H1 (cell line): ENCODE measurements at regions not wholly inside any gene's neighbourhood (a gene's known extent, or its start where the extent isn't known, plus 50 kb on each side); places are given as distances from the start of the nearest gene placed in this dataset.

Source experiments
- CTCF ChIA-PET: fragments of 300-600 bp; sonication (Branson Sonifier 250); formaldehyde crosslinking; loops from one replicate; lab custom pipeline; 2021; ENCODE audit not compliant: partially characterized antibody; lab: Charles Lee
- POLR2A ChIA-PET: fragments of 300-600 bp; sonication (Branson Sonifier 250); formaldehyde crosslinking; loops from one replicate; lab custom pipeline; 2021; ENCODE audit warnings: inconsistent platforms; ENCODE audit not compliant: partially characterized antibody; lab: Charles Lee
- DNase-seq, 2 experiments: peaks; one replicate each; pipeline versions ENCODE4 v3.0.0 to v3.0.0-alpha.2; 2010 to 2022; ENCODE audit warnings: low spot score in 2 of 2, low read depth in 1 of 2, mixed read lengths in 1 of 2
- FAIRE-seq: peaks from 2 replicates; lab custom pipeline; 2011; peaks lifted over from hg19 to GRCh38; lab: Jason Lieb, UNC
- H2AFZ ChIP-seq: 2 replicates; pipeline ENCODE4 v1.8.1; 2012; ENCODE audit warnings: low read length, inconsistent platforms
- H2AK5ac ChIP-seq: 2 replicates; pipeline ENCODE4 v1.6.1; 2013; ENCODE audit warnings: low read depth, low read length
- H2BK120ac ChIP-seq: replicated peaks from 2 replicates; pipeline ENCODE3; 2013; ENCODE audit warnings: low read depth, low read length, inconsistent platforms
- H2BK12ac ChIP-seq: 2 replicates; pipeline ENCODE4 v1.6.1; 2013; ENCODE audit warnings: low read depth, low read length
- H2BK15ac ChIP-seq: 2 replicates; pipeline ENCODE4 v1.6.1; 2013; ENCODE audit warnings: low read length
- H2BK20ac ChIP-seq: 2 replicates; pipeline ENCODE4 v1.6.1; 2013; ENCODE audit warnings: low read length
- H2BK5ac ChIP-seq: 2 replicates; pipeline ENCODE4 v1.6.1; 2013; ENCODE audit warnings: low read depth, low read length
- H3K14ac ChIP-seq: 2 replicates; pipeline ENCODE4 v1.6.1; 2013; ENCODE audit warnings: inconsistent platforms; ENCODE audit not compliant: insufficient read length
- H3K18ac ChIP-seq: 2 replicates; pipeline ENCODE4 v1.6.1; 2013; ENCODE audit warnings: low read length; ENCODE audit errors: extremely low read depth
- H3K23ac ChIP-seq: 2 replicates; pipeline ENCODE4 v1.6.1; 2013; ENCODE audit warnings: inconsistent platforms; ENCODE audit not compliant: insufficient read length
- H3K23me2 ChIP-seq: 2 replicates; pipeline ENCODE4 v1.6.1; 2013; ENCODE audit warnings: low read depth, low read length
- H3K27ac ChIP-seq: 2 replicates; pipeline ENCODE4 v1.6.1; 2011; ENCODE audit warnings: low read depth, low read length, inconsistent platforms
- H3K27me3 ChIP-seq, 4 experiments: replicated peaks in 1 of 4; 1 replicate in 1 of 4; 2 replicates in 3 of 4; pipeline versions ENCODE4 v1.6.1 to v1.8.1; 2011 to 2013; ENCODE audit warnings: low read length in 3 of 4, mild to moderate bottlenecking in 3 of 4, inconsistent platforms in 2 of 4, mixed read lengths in 2 of 4, moderate library complexity in 1 of 4; ENCODE audit not compliant: control insufficient read depth in 3 of 4, insufficient read depth in 3 of 4; ENCODE audit errors: extremely low read depth in 1 of 4
- H3K36me3 ChIP-seq, 4 experiments: 2 replicates each; pipeline versions ENCODE4 v1.6.1 to v1.8.1; 2011 to 2013; ENCODE audit warnings: mild to moderate bottlenecking in 4 of 4, low read length in 3 of 4, moderate library complexity in 2 of 4, control low read depth in 1 of 4, inconsistent platforms in 1 of 4; ENCODE audit not compliant: insufficient read depth in 4 of 4, control insufficient read depth in 2 of 4
- H3K4ac ChIP-seq: replicated peaks from 2 replicates; pipeline ENCODE3; 2013; ENCODE audit warnings: low read length, low read depth, mixed read lengths, inconsistent platforms; ENCODE audit not compliant: insufficient read length
- H3K4me1 ChIP-seq, 4 experiments: replicated peaks in 1 of 4; 1 replicate in 1 of 4; 2 replicates in 3 of 4; pipeline versions ENCODE4 v1.6.1 to v1.8.1; 2011 to 2013; ENCODE audit warnings: low read length in 3 of 4, inconsistent platforms in 2 of 4, mixed read lengths in 1 of 4; ENCODE audit not compliant: insufficient read depth in 4 of 4, control insufficient read depth in 3 of 4
- H3K4me2 ChIP-seq, 2 experiments: 2 replicates each; pipeline versions ENCODE4 v1.6.1 to v1.8.1; 2011 to 2013; ENCODE audit warnings: low read depth in 2 of 2, low read length in 2 of 2, control low read depth in 1 of 2, inconsistent platforms in 1 of 2, mild to moderate bottlenecking in 1 of 2; ENCODE audit not compliant: insufficient read depth in 1 of 2
- H3K4me3 ChIP-seq, 4 experiments: fragments of 200-600, 300-600 bp in 1 of 4; sonication (generic), shearing (Covaris generic), sonication (Bioruptor Twin) in 1 of 4; 2 replicates each; pipeline versions ENCODE4 v1.5.1 to v1.8.1; 2011 to 2016; ENCODE audit warnings: low read length in 4 of 4, low read depth in 3 of 4, control low read depth in 2 of 4, inconsistent platforms in 2 of 4, mild to moderate bottlenecking in 2 of 4, mixed read lengths in 1 of 4, moderate library complexity in 1 of 4; ENCODE audit not compliant: insufficient read depth in 2 of 4; ENCODE audit errors: extremely low read depth in 1 of 4
- H3K56ac ChIP-seq: replicated peaks from 2 replicates; pipeline ENCODE3; 2013; ENCODE audit warnings: low read depth, mild to moderate bottlenecking, mixed read lengths, low read length, inconsistent platforms; ENCODE audit not compliant: insufficient read length
- H3K79me1 ChIP-seq: 2 replicates; pipeline ENCODE4 v1.6.1; 2013; ENCODE audit warnings: low read depth, low read length, control low read depth
- H3K79me2 ChIP-seq, 2 experiments: 2 replicates each; pipeline versions ENCODE4 v1.6.1 to v1.8.1; 2012 to 2013; ENCODE audit warnings: low read length in 2 of 2, mild to moderate bottlenecking in 2 of 2, inconsistent platforms in 1 of 2; ENCODE audit not compliant: insufficient read depth in 2 of 2, control insufficient read depth in 1 of 2
- H3K9ac ChIP-seq, 4 experiments: replicated peaks in 1 of 4; 1 replicate in 1 of 4; 2 replicates in 3 of 4; pipeline versions ENCODE4 v1.6.1 to v1.8.1; 2011 to 2013; ENCODE audit warnings: low read depth in 3 of 4, low read length in 3 of 4, control low read depth in 2 of 4, mild to moderate bottlenecking in 2 of 4, moderate library complexity in 2 of 4, inconsistent platforms in 1 of 4; ENCODE audit errors: extremely low read depth in 1 of 4
- H3K9me3 ChIP-seq, 2 experiments: 2 replicates each; pipeline versions ENCODE4 v1.6.1 to v1.8.1; 2012 to 2013; ENCODE audit warnings: mild to moderate bottlenecking in 2 of 2, moderate library complexity in 2 of 2, control low read depth in 1 of 2, inconsistent platforms in 1 of 2, low read depth in 1 of 2, low read length in 1 of 2, mixed read lengths in 1 of 2; ENCODE audit not compliant: insufficient read depth in 2 of 2
- H4K20me1 ChIP-seq, 2 experiments: replicated peaks in 1 of 2; 2 replicates each; pipeline versions ENCODE3 to v1.8.1; 2011 to 2013; ENCODE audit warnings: inconsistent platforms in 2 of 2, low read length in 2 of 2, mild to moderate bottlenecking in 1 of 2; ENCODE audit not compliant: insufficient read depth in 2 of 2, control insufficient read depth in 1 of 2
- H4K5ac ChIP-seq: 2 replicates; pipeline ENCODE4 v1.6.1; 2013; ENCODE audit warnings: low read length, low read depth, mixed read lengths, inconsistent platforms; ENCODE audit not compliant: insufficient read length
- H4K8ac ChIP-seq: 2 replicates; pipeline ENCODE4 v1.8.0; 2013; ENCODE audit warnings: mild to moderate bottlenecking, moderate library complexity, low read length, inconsistent platforms; ENCODE audit not compliant: insufficient read depth; ENCODE audit errors: extremely low read depth
- H4K91ac ChIP-seq: replicated peaks from 2 replicates; pipeline ENCODE3; 2013; ENCODE audit warnings: low read length, mixed read lengths, inconsistent platforms; ENCODE audit not compliant: insufficient read length
- CREB1 ChIP-seq: IDR thresholded peaks from 2 replicates; pipeline ENCODE4 v1.6.1; 2012; ENCODE audit warnings: inconsistent platforms
- EGR1 ChIP-seq: IDR thresholded peaks from 2 replicates; pipeline ENCODE4 v1.6.1; 2011; ENCODE audit warnings: low read depth, low read length, borderline replicate concordance
- JUN ChIP-seq: IDR thresholded peaks from 2 replicates; pipeline ENCODE4 v1.6.1; 2011; ENCODE audit warnings: low read depth, mild to moderate bottlenecking, improper control_type of control experiment, low read length
- JUND ChIP-seq: IDR thresholded peaks from 2 replicates; pipeline ENCODE4 v1.6.1; 2011; ENCODE audit warnings: mild to moderate bottlenecking, improper control_type of control experiment, low read length
- MAFK ChIP-seq: IDR thresholded peaks from 2 replicates; pipeline ENCODE4 v1.6.1; 2012; ENCODE audit warnings: low read depth, mild to moderate bottlenecking, improper control_type of control experiment, low read length
- NRF1 ChIP-seq: IDR thresholded peaks from 2 replicates; pipeline ENCODE4 v1.6.1; 2011; ENCODE audit warnings: mild to moderate bottlenecking, low read depth, low read length, improper control_type of control experiment
- PHF8 ChIP-seq: fragments of 200-600 bp; sonication (generic); conservative IDR thresholded peaks from 2 replicates; pipeline ENCODE4 v1.7.1; 2012; ENCODE audit warnings: low read depth, mild to moderate bottlenecking, inconsistent platforms, low read length, moderate library complexity
- RXRA ChIP-seq: IDR thresholded peaks from 2 replicates; pipeline ENCODE4 v1.6.1; 2011; ENCODE audit warnings: low read depth, mild to moderate bottlenecking, low read length, moderate library complexity; ENCODE audit not compliant: insufficient read depth
- SP1 ChIP-seq: IDR thresholded peaks from 2 replicates; pipeline ENCODE4 v1.6.1; 2011; ENCODE audit warnings: low read depth, low read length
- TAF7 ChIP-seq: optimal IDR thresholded peaks from 2 replicates; pipeline ENCODE3; 2011; ENCODE audit warnings: low read depth, mild to moderate bottlenecking, inconsistent platforms, low read length, moderate library complexity, borderline replicate concordance
- USF2 ChIP-seq: IDR thresholded peaks from 2 replicates; pipeline ENCODE4 v1.6.1; 2011; ENCODE audit warnings: low read length, improper control_type of control experiment

GRCh38 chr4:178955614-178956013 is 1513.4 kb upstream of the AGA start:
- POLR2A ChIA-PET: no interaction called here
- H3K23me2 ChIP-seq: peaks cover 10% of the 10 kb centered on the region; the same call in 1 of the 2 replicates
- no peak overlapping the region for H2BK12ac ChIP-seq
- H2BK20ac ChIP-seq: no peak overlapping the region
- H3K4me3 ChIP-seq: no peak overlapping the region
- no peak overlapping the region for H2BK15ac ChIP-seq
- H2AK5ac ChIP-seq: no peak overlapping the region
- no peak overlapping the region for H3K14ac ChIP-seq
- H3K79me1 ChIP-seq: no peaks in the 10 kb centered on the region
- DNase-seq (no peak), FAIRE-seq (no peak)
- H2BK5ac ChIP-seq: no peak overlapping the region
- H4K91ac ChIP-seq: no peak overlapping the region
- H3K9ac ChIP-seq: no peak overlapping the region
- no peaks in the 10 kb centered on the region for H3K79me2 ChIP-seq
- no peak overlapping the region for H3K18ac ChIP-seq
- H3K9me3 ChIP-seq: peaks cover 0 to 7% of the 10 kb centered on the region in 2 experiments; a peak in 1 of 4 replicates
- no peak overlapping the region for H3K27ac ChIP-seq
- TF ChIP-seq EGR1 (no peak), JUN (no peak), PHF8 (no peak), CREB1 (no peak), USF2 (no peak), RXRA (no peak), NRF1 (no peak), TAF7 (no peak), SP1 (no peak), MAFK (no peak), JUND (no peak)
- no peak overlapping the region for H2AFZ ChIP-seq
- H3K36me3 ChIP-seq: no peaks in the 10 kb centered on the region
- no peak overlapping the region for H4K5ac ChIP-seq
- no peaks in the 10 kb centered on the region for H3K27me3 ChIP-seq
- no peak overlapping the region for H3K4me2 ChIP-seq
- no peak overlapping the region for H3K56ac ChIP-seq
- no peaks in the 10 kb centered on the region for H3K4me1 ChIP-seq
- CTCF ChIA-PET: no interaction called here
- H4K20me1 ChIP-seq: no peaks in the 10 kb centered on the region
- no peak overlapping the region for H3K4ac ChIP-seq
- no peak overlapping the region for H3K23ac ChIP-seq
- H2BK120ac ChIP-seq: no peak overlapping the region
- no peak overlapping the region for H4K8ac ChIP-seq
